Gastrocnemius medialis (tissue), 4 donors: ENCODE measurements at regions not wholly inside any gene's neighbourhood (a gene's known extent, or its start where the extent isn't known, plus 50 kb on each side); places are given as distances from the start of the nearest gene placed in this dataset.

Source experiments
- POLR2A ChIP-seq, 2 donors: fragments of 450-650 bp; IDR thresholded peaks; one replicate each; pipeline ENCODE4 v1.6.1; 2017; ENCODE audit warnings: antibody characterized with exemption in 2 of 2, mild to moderate bottlenecking in 2 of 2, moderate library complexity in 2 of 2
- TF ChIP-seq, protein P1 (sequence below), 5 experiments: fragments of 450-650 bp in 3 of 5; fragments of 200-600 bp in 2 of 5; sonication (generic) in 2 of 5; IDR thresholded peaks in 4 of 5; conservative IDR thresholded peaks in 1 of 5; 1 replicate in 4 of 5; 2 replicates in 1 of 5; pipeline ENCODE4 v1.5.1; 2016 to 2019; ENCODE audit warnings: antibody characterized with exemption in 5 of 5, mild to moderate bottlenecking in 3 of 5, moderate library complexity in 3 of 5

DNA sequence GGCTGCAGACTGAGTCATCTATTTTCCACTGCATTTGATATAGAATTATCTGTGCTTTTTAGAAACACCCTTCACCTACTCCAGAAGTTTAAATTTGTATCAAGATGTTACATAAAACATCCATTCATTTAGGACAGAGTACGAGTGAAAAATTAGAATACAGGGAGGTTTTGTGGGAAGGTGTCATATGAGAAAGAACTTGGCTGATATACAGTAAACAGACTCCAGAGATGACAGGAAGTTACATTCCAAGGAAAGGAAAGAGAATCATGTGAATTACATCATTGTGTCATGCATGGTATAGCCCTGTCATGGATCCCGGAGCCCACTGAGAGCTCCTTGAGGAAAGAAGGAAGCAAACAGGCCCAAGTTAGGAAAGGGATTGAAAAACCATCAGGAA lies 341.5 kb upstream of the PKDCC start:
- TF ChIP-seq, protein P1, sequence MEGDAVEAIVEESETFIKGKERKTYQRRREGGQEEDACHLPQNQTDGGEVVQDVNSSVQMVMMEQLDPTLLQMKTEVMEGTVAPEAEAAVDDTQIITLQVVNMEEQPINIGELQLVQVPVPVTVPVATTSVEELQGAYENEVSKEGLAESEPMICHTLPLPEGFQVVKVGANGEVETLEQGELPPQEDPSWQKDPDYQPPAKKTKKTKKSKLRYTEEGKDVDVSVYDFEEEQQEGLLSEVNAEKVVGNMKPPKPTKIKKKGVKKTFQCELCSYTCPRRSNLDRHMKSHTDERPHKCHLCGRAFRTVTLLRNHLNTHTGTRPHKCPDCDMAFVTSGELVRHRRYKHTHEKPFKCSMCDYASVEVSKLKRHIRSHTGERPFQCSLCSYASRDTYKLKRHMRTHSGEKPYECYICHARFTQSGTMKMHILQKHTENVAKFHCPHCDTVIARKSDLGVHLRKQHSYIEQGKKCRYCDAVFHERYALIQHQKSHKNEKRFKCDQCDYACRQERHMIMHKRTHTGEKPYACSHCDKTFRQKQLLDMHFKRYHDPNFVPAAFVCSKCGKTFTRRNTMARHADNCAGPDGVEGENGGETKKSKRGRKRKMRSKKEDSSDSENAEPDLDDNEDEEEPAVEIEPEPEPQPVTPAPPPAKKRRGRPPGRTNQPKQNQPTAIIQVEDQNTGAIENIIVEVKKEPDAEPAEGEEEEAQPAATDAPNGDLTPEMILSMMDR (IDR thresholded peaks at IDR 0.05 in 4 of 5, conservative IDR thresholded peaks at IDR 0.05 in 1 of 5), result no peak
- no peak for TF ChIP-seq POLR2A (IDR thresholded peaks at IDR 0.05)
